AG09309 (cell line): ENCODE measurements at regions not wholly inside any gene's neighbourhood (a gene's known extent, or its start where the extent isn't known, plus 50 kb on each side); places are given as distances from the start of the nearest gene placed in this dataset.

ENCODE experiments used
- DNase-seq: peaks from one replicate; pipeline ENCODE4 v3.0.0-alpha.2; 2010; ENCODE audit warnings: low read depth
- H3K4me3 ChIP-seq: 2 replicates; pipeline ENCODE4 v1.5.1; 2011; ENCODE audit warnings: mild to moderate bottlenecking, low read depth, low read length, moderate library complexity; ENCODE audit not compliant: control insufficient read depth
- TF ChIP-seq, protein P1 (sequence below): IDR thresholded peaks from 2 replicates; pipeline ENCODE4 v1.5.1; 2011; ENCODE audit warnings: mild to moderate bottlenecking, low read depth, low read length, inconsistent platforms; ENCODE audit not compliant: insufficient read depth, control insufficient read depth; ENCODE audit errors: missing control alignments

DNA sequence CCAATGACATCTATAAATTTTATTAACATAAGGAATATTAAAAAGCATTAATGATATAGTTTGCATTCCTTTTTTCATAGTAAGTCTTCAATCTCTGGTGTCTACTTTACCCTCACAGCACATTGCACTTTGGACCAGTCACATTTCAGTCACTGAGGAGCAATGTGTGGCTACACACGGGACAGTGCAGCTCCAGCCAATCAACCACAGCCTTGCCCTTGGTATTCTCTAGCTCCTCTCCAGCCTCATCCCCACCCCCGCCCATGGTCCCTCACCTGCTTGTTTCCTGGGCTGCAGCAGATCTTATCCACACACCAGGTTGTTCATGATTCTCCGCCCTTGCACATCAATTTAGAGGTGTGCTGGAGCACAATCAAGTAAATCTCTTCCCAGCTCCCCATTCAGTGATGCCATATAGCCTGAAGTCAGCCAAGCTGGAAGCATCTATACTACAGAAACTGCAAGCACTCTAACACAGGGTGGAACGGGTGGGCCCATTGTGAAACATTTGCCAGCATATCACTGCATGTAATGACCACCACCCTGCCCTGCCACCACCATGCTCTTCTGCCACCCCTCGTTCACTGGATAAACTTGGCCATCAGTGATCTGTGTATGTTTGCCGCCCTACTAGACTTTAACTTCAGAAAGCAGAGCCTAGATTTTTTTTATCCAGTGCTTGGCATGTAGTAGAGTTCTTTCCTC, 93.0 kb upstream of the SLC44A3 start:
- no peak for DNase-seq
- TF ChIP-seq, protein P1, sequence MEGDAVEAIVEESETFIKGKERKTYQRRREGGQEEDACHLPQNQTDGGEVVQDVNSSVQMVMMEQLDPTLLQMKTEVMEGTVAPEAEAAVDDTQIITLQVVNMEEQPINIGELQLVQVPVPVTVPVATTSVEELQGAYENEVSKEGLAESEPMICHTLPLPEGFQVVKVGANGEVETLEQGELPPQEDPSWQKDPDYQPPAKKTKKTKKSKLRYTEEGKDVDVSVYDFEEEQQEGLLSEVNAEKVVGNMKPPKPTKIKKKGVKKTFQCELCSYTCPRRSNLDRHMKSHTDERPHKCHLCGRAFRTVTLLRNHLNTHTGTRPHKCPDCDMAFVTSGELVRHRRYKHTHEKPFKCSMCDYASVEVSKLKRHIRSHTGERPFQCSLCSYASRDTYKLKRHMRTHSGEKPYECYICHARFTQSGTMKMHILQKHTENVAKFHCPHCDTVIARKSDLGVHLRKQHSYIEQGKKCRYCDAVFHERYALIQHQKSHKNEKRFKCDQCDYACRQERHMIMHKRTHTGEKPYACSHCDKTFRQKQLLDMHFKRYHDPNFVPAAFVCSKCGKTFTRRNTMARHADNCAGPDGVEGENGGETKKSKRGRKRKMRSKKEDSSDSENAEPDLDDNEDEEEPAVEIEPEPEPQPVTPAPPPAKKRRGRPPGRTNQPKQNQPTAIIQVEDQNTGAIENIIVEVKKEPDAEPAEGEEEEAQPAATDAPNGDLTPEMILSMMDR: no peak
- no peak overlapping the region for H3K4me3 ChIP-seq

DNA sequence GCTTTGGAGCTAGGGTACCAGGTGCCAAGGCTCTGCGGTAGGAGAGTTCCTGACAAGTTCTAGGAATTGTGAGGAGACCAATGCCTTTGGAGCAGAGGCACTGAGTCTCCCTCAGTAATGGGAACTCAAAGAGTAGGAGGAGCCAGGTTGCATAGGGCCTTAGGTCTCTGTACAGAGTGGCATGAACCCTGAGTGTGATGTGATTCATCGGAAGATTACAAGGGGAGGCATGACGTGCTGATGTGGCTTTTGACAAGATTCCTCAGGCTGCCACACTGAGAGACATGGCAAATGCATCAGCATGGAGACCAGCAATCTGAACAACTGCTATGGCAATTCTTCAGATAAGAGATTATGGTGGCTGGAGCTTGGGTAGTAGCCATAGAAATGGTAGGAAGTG, 94.6 kb upstream of the SLC44A3 start:
- TF ChIP-seq, protein P1: no peak
- DNase-seq: no peak
- H3K4me3 ChIP-seq: no peak overlapping the region

DNA sequence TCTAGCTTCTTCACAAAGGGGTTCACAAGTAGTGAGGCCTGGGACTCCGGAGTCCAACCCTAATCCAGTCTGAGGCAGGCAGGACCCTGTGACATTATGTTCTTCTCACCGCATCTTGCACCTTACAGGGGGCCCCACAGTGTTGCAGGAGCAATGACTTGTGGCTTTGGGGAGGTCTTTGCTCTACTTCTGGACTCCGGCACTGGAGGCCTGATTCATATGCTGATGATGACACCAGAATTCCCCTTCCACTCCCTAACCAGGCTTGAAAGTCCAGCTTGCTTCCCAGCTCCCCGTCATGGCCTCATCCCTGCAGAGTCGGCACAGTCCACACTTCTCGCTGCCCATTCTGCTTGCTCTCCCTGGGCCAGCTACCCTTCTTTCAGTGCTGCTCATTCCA, 96.3 kb upstream of the SLC44A3 start:
- no peak for DNase-seq
- TF ChIP-seq, protein P1: no peak
- H3K4me3 ChIP-seq: no peak overlapping the region

DNA sequence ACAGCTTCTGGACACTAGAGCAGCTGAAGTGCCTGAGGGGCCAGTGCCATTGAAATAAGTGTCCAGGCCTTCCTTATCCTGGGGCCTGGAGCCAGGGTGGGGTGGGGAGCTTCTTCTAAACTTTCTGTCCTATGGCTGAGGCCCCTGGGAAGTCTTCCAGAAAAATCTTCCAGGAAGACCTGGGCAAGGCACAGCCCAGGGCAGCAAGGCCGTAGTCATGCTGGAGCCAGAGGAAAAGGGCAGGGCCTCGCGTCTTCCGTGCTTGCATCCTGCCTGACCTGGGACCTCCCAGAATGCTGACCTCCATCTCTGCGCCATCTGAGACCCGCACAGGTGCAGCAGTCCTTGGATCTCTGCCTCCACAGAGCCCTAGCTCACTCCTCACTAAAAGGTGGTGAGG, 96.7 kb upstream of the SLC44A3 start:
- no peak overlapping the region for H3K4me3 ChIP-seq
- DNase-seq: no peak
- TF ChIP-seq, protein P1: no peak

DNA sequence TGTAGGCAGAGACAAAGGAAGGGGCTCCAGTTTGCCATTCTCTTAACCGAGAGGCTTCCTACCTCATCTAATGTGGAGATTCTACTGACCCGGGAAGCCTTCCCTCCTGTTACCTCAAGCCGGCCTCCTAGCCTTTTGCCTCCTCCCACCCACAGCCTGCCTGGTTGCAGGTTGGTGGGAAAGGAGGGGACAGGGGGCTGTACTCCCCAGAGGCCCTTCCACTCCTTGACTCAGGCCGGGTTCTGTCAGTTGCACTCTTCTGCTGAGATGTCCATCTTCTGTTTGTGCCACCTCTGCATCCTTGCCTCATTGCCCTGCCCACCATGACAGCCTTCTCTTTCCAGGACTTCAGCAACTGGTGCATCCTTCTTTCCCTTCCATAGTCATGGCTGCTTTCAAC, 98.0 kb upstream of the SLC44A3 start:
- no peak overlapping the region for H3K4me3 ChIP-seq
- TF ChIP-seq, protein P1: no peak
- no peak for DNase-seq

DNA sequence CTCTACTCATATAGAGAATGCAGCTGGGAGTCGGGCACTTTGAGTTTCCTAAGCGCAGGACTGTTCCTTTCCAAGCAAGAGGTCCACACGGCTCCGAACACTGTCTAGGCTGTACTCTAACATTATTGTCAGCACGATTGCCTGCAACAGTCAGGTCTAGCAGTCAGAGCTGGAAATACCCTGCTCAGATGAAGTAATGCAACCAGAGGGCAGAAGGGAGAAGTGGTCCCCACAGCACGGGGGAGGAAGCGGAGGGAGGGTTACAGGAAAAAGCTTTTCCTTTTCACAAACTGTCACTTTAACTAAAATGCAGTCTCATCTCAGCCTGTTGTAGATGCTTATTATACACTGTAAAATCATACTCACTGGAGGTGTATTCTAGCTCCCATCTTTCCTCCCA, 98.9 kb upstream of the SLC44A3 start:
- DNase-seq: no peak
- H3K4me3 ChIP-seq: no peak overlapping the region
- TF ChIP-seq, protein P1: no peak
